Dedifferentiated amniotic fluid mesenchymal stem cell (primary cell): ENCODE measurements at regions not wholly inside any gene's neighbourhood (a gene's known extent, or its start where the extent isn't known, plus 50 kb on each side); places are given as distances from the start of the nearest gene placed in this dataset.

Source experiments
- DNase-seq: peaks from one replicate; pipeline ENCODE4 v3.0.0-alpha.2; 2016; ENCODE audit errors: extremely low spot score

GRCh38 chr5:74576941-74577456 is 63.5 kb downstream of the ENC1 start:
- DNase-seq, result peak; percentile 62

- DNase-seq, result peak; percentile 69
Measured at GRCh38 chr5:74575741-74576538, 64.6 kb downstream of the ENC1 start.

- DNase-seq, result no peak
Measured at GRCh38 chr5:74570250-74570649, 70.3 kb downstream of the ENC1 start.

- DNase-seq, result no peak
Measured at GRCh38 chr5:74567411-74567995, 73.0 kb downstream of the ENC1 start.

GRCh38 chr5:74562122-74562521 is 78.4 kb downstream of the ENC1 start:
- DNase-seq, result no peak

GRCh38 chr5:74560245-74560644 is 80.3 kb downstream of the ENC1 start:
- DNase-seq, result no peak

GRCh38 chr5:74556631-74557595 is 83.6 kb downstream of the ENC1 start:
- peak; percentile 53 for DNase-seq

- no peak for DNase-seq
Measured at GRCh38 chr5:74556006-74556405, 84.5 kb downstream of the ENC1 start.

GRCh38 chr5:74552101-74552500 is 88.4 kb downstream of the ENC1 start:
- no peak for DNase-seq

GRCh38 chr5:74550927-74551326 is 89.6 kb downstream of the ENC1 start:
- DNase-seq, result no peak

- no peak for DNase-seq
Measured at GRCh38 chr5:74549384-74549783, 91.1 kb downstream of the ENC1 start.

GRCh38 chr5:74546796-74547195 is 93.7 kb downstream of the ENC1 start:
- DNase-seq, result peak; percentile 16

- DNase-seq, result no peak
Measured at GRCh38 chr5:74544811-74545210, 95.7 kb downstream of the ENC1 start.

GRCh38 chr5:74543162-74543995 is 97.1 kb downstream of the ENC1 start:
- peak; percentile 63 for DNase-seq

- no peak for DNase-seq
Measured at GRCh38 chr5:74542482-74542881, 98.0 kb downstream of the ENC1 start.

- DNase-seq, result no peak
Measured at GRCh38 chr5:74541381-74541781, 99.1 kb downstream of the ENC1 start.

GRCh38 chr5:74540622-74541021 is 99.9 kb downstream of the ENC1 start:
- no peak for DNase-seq

- no peak for DNase-seq
Measured at GRCh38 chr5:74539986-74540385, 100.5 kb downstream of the ENC1 start.

- peak; percentile 49 for DNase-seq
Measured at GRCh38 chr5:74538206-74538661, 102.3 kb downstream of the ENC1 start.

- no peak for DNase-seq
Measured at GRCh38 chr5:74536658-74537057, 103.9 kb downstream of the ENC1 start.

GRCh38 chr5:74535926-74536325 is 104.6 kb downstream of the ENC1 start:
- DNase-seq, result no peak
